Stromal cell of bone marrow (primary cell): ENCODE measurements at regions not wholly inside any gene's neighbourhood (a gene's known extent, or its start where the extent isn't known, plus 50 kb on each side); places are given as distances from the start of the nearest gene placed in this dataset.

ENCODE experiments used
- DNase-seq: peaks from one replicate; pipeline ENCODE4 v3.0.0-alpha.2; 2012; ENCODE audit warnings: low read depth

GRCh38 chr12:13383379-13383778 lies 186.9 kb downstream of the EMP1 start:
- no peak for DNase-seq

- no peak for DNase-seq
Measured at GRCh38 chr12:13380297-13380696, 183.8 kb downstream of the EMP1 start.

GRCh38 chr12:13379531-13380188 lies 183.1 kb downstream of the EMP1 start:
- no peak for DNase-seq

- no peak for DNase-seq
Measured at GRCh38 chr12:13377698-13378097, 181.2 kb downstream of the EMP1 start.

GRCh38 chr12:13376610-13377373 lies 180.3 kb downstream of the EMP1 start:
- DNase-seq = no peak

- no peak for DNase-seq
Measured at GRCh38 chr12:13375583-13376345, 179.2 kb downstream of the EMP1 start.

GRCh38 chr12:13374793-13375192 lies 178.3 kb downstream of the EMP1 start:
- DNase-seq = no peak

- no peak for DNase-seq
Measured at GRCh38 chr12:13373803-13374202, 177.3 kb downstream of the EMP1 start.

- DNase-seq = no peak
Measured at GRCh38 chr12:13373131-13373530, 176.6 kb downstream of the EMP1 start.

GRCh38 chr12:13372386-13372785 lies 175.9 kb downstream of the EMP1 start:
- DNase-seq = no peak

GRCh38 chr12:13371797-13372196 lies 175.3 kb downstream of the EMP1 start:
- no peak for DNase-seq

GRCh38 chr12:13371367-13371766 lies 174.8 kb downstream of the EMP1 start:
- no peak for DNase-seq

GRCh38 chr12:13369474-13370056 lies 173.0 kb downstream of the EMP1 start:
- DNase-seq = no peak

- no peak for DNase-seq
Measured at GRCh38 chr12:13368971-13369370, 172.4 kb downstream of the EMP1 start.

GRCh38 chr12:13368431-13368830 lies 171.9 kb downstream of the EMP1 start:
- no peak for DNase-seq

- no peak for DNase-seq
Measured at GRCh38 chr12:13367973-13368372, 171.4 kb downstream of the EMP1 start.

- DNase-seq = no peak
Measured at GRCh38 chr12:13365748-13366366, 169.3 kb downstream of the EMP1 start.

- peak; percentile 21 for DNase-seq
Measured at GRCh38 chr12:13362260-13362841, 165.8 kb downstream of the EMP1 start.

GRCh38 chr12:13359636-13360035 lies 163.1 kb downstream of the EMP1 start:
- DNase-seq = no peak

- DNase-seq = no peak
Measured at GRCh38 chr12:13358391-13358905, 161.9 kb downstream of the EMP1 start.

- no peak for DNase-seq
Measured at GRCh38 chr12:13350946-13351345, 154.4 kb downstream of the EMP1 start.

GRCh38 chr12:13350381-13350780 lies 153.9 kb downstream of the EMP1 start:
- DNase-seq = no peak
